ENCODE measurements at regions not wholly inside any gene's neighbourhood (a gene's known extent, or its start where the extent isn't known, plus 50 kb on each side); places are given as distances from the start of the nearest gene placed in this dataset.
"Not testable (repeated sequence)": the region's sequence is repeated elsewhere in the genome, so short reads cannot be mapped to it uniquely, and the experiment has no call there.

DNA sequence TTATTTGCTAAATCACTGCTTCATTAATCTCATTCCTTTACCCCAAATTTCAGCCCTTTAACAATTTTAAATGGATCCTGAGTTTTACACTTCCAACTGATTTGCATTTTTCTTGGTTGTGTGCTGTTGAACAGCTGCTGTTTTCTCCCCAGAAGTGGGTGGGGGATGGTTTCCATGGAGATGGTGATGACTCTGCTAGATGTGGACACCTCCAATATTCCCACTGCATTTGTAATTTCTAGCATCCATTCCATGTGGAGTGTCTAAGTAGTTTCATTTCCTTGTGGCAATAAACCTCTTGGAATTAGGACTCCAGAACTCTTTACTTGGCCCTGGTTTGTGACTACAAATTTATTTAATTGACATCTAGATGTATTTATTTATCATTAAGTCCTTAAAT, 330.4 kb downstream of the GBA3 start:
- H3K27me3 ChIP-seq (ENCODE audit: insufficient read depth, low read depth), result no peaks in the 10 kb centered on the region
- no peak overlapping the region for H3K4me2 ChIP-seq
- no peak for TF ChIP-seq CTCF (conservative IDR thresholded peaks at IDR 0.05; ENCODE audit: low read depth, low read length)
- H3K4me1 ChIP-seq (ENCODE audit: low read depth, poor library complexity, severe bottlenecking), result no peaks in the 10 kb centered on the region
- H3K27ac ChIP-seq, result no peak overlapping the region
- H3K36me3 ChIP-seq (ENCODE audit: insufficient read depth), result no peaks in the 10 kb centered on the region
- no peak overlapping the region for H3K4me3 ChIP-seq (IDR thresholded peaks at IDR 0.05; ENCODE audit: insufficient read depth, low read depth, low read length)
- H3K9ac ChIP-seq, result no peak overlapping the region
- no peaks in the 10 kb centered on the region for H3K79me2 ChIP-seq (ENCODE audit: insufficient read depth, low read depth)
- H2AFZ ChIP-seq (ENCODE audit: low read depth), result no peak overlapping the region
- no peaks in the 10 kb centered on the region for H4K20me1 ChIP-seq (ENCODE audit: insufficient read depth)

- H3K4me3 ChIP-seq (IDR thresholded peaks at IDR 0.05; ENCODE audit: insufficient read depth, low read depth, low read length), result no peak overlapping the region
- no peaks in the 10 kb centered on the region for H3K79me2 ChIP-seq (ENCODE audit: insufficient read depth, low read depth)
- no peak for TF ChIP-seq CTCF (conservative IDR thresholded peaks at IDR 0.05; ENCODE audit: low read depth, low read length)
- no peak overlapping the region for H3K27ac ChIP-seq
- H3K4me1 ChIP-seq (ENCODE audit: low read depth, poor library complexity, severe bottlenecking), result no peaks in the 10 kb centered on the region
- H3K9ac ChIP-seq, result no peak overlapping the region
- no peak overlapping the region for H2AFZ ChIP-seq (ENCODE audit: low read depth)
- H3K36me3 ChIP-seq (ENCODE audit: insufficient read depth), result no peaks in the 10 kb centered on the region
- H3K27me3 ChIP-seq (ENCODE audit: insufficient read depth, low read depth), result no peaks in the 10 kb centered on the region
- no peaks in the 10 kb centered on the region for H4K20me1 ChIP-seq (ENCODE audit: insufficient read depth)
- H3K4me2 ChIP-seq, result no peak overlapping the region
These were observed 329.3 kb downstream of the GBA3 start for GRCh38 chr4:23022032-23022431.

DNA sequence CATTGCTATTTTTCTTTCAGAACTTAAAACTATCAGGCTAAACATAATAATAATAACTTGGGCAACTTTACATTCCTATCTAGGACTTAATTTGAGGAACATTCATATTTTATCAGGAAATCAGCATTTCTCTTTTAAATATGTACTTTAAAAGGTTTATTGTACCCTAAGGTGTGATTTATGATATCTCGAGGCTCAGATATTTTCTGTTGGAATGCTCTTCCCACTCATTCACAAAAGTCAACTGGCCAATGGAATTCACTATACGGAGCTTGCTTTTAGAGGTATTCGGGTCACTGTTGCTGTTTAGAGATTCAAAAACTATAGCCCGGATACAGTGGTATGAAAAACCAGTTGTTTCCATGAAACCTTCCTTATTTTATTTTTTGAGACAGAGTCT, 328.3 kb downstream of the GBA3 start:
- no peaks in the 10 kb centered on the region for H4K20me1 ChIP-seq (ENCODE audit: insufficient read depth)
- no peaks in the 10 kb centered on the region for H3K79me2 ChIP-seq (ENCODE audit: insufficient read depth, low read depth)
- no peak for TF ChIP-seq CTCF (conservative IDR thresholded peaks at IDR 0.05; ENCODE audit: low read depth, low read length)
- H2AFZ ChIP-seq (ENCODE audit: low read depth), result no peak overlapping the region
- no peaks in the 10 kb centered on the region for H3K36me3 ChIP-seq (ENCODE audit: insufficient read depth)
- no peaks in the 10 kb centered on the region for H3K4me1 ChIP-seq (ENCODE audit: low read depth, poor library complexity, severe bottlenecking)
- H3K4me2 ChIP-seq, result no peak overlapping the region
- no peak overlapping the region for H3K9ac ChIP-seq
- no peak overlapping the region for H3K4me3 ChIP-seq (IDR thresholded peaks at IDR 0.05; ENCODE audit: insufficient read depth, low read depth, low read length)
- H3K27me3 ChIP-seq (ENCODE audit: insufficient read depth, low read depth), result no peaks in the 10 kb centered on the region
- no peak overlapping the region for H3K27ac ChIP-seq

- not testable (repeated sequence) for H3K4me1 ChIP-seq (ENCODE audit: low read depth, poor library complexity, severe bottlenecking); H3K79me2 ChIP-seq (ENCODE audit: insufficient read depth, low read depth); H3K27ac ChIP-seq; H4K20me1 ChIP-seq (ENCODE audit: insufficient read depth); H3K27me3 ChIP-seq (ENCODE audit: insufficient read depth, low read depth); H2AFZ ChIP-seq (ENCODE audit: low read depth); H3K4me2 ChIP-seq; H3K4me3 ChIP-seq (IDR thresholded peaks at IDR 0.05; ENCODE audit: insufficient read depth, low read depth, low read length); H3K36me3 ChIP-seq (ENCODE audit: insufficient read depth); H3K9ac ChIP-seq
These were observed 327.7 kb downstream of the GBA3 start for GRCh38 chr4:23020399-23020798.

DNA sequence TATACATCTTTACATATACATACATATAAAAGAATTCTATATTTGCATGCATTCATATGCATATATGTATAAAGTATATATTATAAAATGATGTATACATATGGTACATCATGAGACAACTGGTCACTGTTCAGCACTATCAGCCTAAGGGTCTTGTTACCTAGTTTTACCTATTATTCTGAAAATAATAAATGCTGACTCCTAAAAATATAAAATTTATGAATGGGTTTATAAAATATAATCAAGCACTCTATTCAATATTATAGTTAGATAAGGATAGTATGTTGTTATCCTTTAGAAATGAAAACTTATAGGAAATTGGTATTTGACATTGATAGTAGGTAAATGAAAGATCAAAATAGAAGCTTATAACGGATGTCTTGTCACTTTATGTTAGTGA, 324.2 kb downstream of the GBA3 start:
- Histone ChIP-seq H3K27ac (no peak overlapping the region), H4K20me1 (ENCODE audit: insufficient read depth) (no peaks in the 10 kb centered on the region), H2AFZ (ENCODE audit: low read depth) (no peak overlapping the region), H3K79me2 (ENCODE audit: insufficient read depth, low read depth) (no peaks in the 10 kb centered on the region), H3K9ac (no peak overlapping the region), H3K27me3 (ENCODE audit: insufficient read depth, low read depth) (no peaks in the 10 kb centered on the region), H3K4me3 (IDR thresholded peaks at IDR 0.05; ENCODE audit: insufficient read depth, low read depth, low read length) (no peak overlapping the region), H3K36me3 (ENCODE audit: insufficient read depth) (no peaks in the 10 kb centered on the region), H3K4me1 (ENCODE audit: low read depth, poor library complexity, severe bottlenecking) (no peaks in the 10 kb centered on the region), H3K4me2 (no peak overlapping the region)
- TF ChIP-seq CTCF (conservative IDR thresholded peaks at IDR 0.05; ENCODE audit: low read depth, low read length), result no peak
